ENCODE measurements at regions not wholly inside any gene's neighbourhood (a gene's known extent, or its start where the extent isn't known, plus 50 kb on each side); places are given as distances from the start of the nearest gene placed in this dataset.

DNA sequence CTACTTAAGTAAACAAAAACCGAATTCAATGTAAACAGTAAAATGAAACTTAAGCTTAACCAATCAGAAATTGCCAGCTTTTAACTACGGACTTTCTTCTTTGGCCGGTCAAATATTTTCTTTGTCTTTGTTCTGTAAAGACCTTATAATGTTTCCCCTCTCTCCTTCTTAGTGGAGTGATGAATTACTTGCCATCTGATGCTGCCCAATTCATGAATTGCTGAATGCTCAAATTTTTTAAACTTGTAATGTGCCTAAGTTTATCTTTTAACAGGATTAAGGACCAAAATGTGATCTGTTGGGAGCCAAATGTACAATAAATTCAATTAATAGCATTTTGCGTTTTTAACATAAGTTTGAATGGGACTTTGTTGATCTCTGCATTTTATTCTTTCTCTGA is 345.8 kb upstream of the CBLB start:
- Mint-ChIP-seq H3K27ac (no peak overlapping the region), H3K9me3 (peaks cover 15% of the 10 kb centered on the region), H3K36me3 (ENCODE audit: low read depth) (no peaks in the 10 kb centered on the region), H3K4me3 (no peak overlapping the region), H3K4me1 (no peaks in the 10 kb centered on the region), H3K27me3 (ENCODE audit: insufficient read depth) (no peaks in the 10 kb centered on the region)
- Histone ChIP-seq H3K27me3 (ENCODE audit: control insufficient read depth, insufficient read depth, low read length, poor library complexity, severe bottlenecking) (no peaks in the 10 kb centered on the region), H3K9me3 (ENCODE audit: control insufficient read depth, low read length) (no peaks in the 10 kb centered on the region), H3K9ac (ENCODE audit: extremely low read depth, low read length, poor library complexity, severe bottlenecking) (no peak overlapping the region), H3K27ac (ENCODE audit: low read depth, low read length) (no peak overlapping the region), H3K4me3 (ENCODE audit: low read length) (no peak overlapping the region), H3K4me1 (ENCODE audit: control insufficient read depth, insufficient read depth, low read length) (no peaks in the 10 kb centered on the region), H3K36me3 (ENCODE audit: control insufficient read depth, insufficient read depth, low read length) (no peaks in the 10 kb centered on the region)
- WGBS, 2 experiments (ENCODE audit: insufficient coverage in 1 of 2, insufficient read length in 1 of 2), result 95 to 100% methylated on average over 1 to 4 of the region's 4 CpGs
- no peak for DNase-seq
- TF ChIP-seq, protein P1, sequence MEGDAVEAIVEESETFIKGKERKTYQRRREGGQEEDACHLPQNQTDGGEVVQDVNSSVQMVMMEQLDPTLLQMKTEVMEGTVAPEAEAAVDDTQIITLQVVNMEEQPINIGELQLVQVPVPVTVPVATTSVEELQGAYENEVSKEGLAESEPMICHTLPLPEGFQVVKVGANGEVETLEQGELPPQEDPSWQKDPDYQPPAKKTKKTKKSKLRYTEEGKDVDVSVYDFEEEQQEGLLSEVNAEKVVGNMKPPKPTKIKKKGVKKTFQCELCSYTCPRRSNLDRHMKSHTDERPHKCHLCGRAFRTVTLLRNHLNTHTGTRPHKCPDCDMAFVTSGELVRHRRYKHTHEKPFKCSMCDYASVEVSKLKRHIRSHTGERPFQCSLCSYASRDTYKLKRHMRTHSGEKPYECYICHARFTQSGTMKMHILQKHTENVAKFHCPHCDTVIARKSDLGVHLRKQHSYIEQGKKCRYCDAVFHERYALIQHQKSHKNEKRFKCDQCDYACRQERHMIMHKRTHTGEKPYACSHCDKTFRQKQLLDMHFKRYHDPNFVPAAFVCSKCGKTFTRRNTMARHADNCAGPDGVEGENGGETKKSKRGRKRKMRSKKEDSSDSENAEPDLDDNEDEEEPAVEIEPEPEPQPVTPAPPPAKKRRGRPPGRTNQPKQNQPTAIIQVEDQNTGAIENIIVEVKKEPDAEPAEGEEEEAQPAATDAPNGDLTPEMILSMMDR (conservative IDR thresholded peaks at IDR 0.05), result no peak

DNA sequence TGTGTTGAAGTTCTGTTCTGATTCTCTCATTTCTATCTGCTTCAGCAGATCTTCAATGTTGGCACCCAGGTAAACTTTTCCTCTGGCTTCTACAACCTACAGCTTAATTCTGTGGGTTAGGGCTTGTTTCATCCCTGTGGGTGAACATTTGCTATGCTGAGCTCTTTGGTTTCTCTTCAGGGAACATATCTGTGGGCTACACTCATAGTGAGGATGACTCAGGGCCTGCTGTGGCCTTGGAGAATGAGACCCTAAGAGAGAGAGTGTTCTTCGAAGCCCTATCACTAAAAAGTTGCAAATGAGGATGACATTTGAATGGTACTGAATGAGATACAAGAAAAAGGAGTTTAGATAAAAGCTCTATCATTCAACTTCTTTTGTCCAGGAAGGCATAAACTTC is 346.2 kb upstream of the CBLB start:
- no peaks in the 10 kb centered on the region for H3K27me3 Mint-ChIP-seq (ENCODE audit: insufficient read depth)

DNA sequence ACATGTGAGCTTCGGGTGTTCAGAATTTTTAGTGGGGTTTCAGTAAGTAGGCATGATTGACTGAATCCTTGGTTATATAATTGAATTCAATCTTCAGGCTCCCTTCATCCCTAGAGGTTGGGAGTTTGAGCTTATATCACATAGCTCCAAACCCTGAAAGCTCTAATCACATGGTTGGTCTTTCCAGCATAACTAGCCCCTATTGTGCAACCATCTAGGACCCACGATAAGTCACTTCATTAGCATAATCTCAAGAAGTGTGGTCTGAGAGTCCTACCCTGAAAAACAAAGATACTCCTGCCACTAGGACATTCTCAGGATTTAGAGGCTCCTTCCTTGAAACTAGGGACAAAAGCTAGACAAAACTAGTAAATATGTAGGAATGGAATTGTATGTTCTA is 348.9 kb upstream of the CBLB start:
- H3K4me3 ChIP-seq (ENCODE audit: low read length), result no peak overlapping the region
- Mint-ChIP-seq H3K4me3 (no peak overlapping the region), H3K27me3 (ENCODE audit: insufficient read depth) (no peaks in the 10 kb centered on the region), H3K4me1 (no peaks in the 10 kb centered on the region), H3K36me3 (ENCODE audit: low read depth) (peaks cover 3% of the 10 kb centered on the region), H3K27ac (no peak overlapping the region), H3K9me3 (peaks cover 42% of the 10 kb centered on the region)
- H3K4me1 ChIP-seq (ENCODE audit: control insufficient read depth, insufficient read depth, low read length), result no peaks in the 10 kb centered on the region
- DNase-seq, result no peak
- H3K27ac ChIP-seq (ENCODE audit: low read depth, low read length), result no peak overlapping the region
- peaks cover 2% of the 10 kb centered on the region for H3K9me3 ChIP-seq (ENCODE audit: control insufficient read depth, low read length)
- no peak overlapping the region for H3K9ac ChIP-seq (ENCODE audit: extremely low read depth, low read length, poor library complexity, severe bottlenecking)
- no peaks in the 10 kb centered on the region for H3K27me3 ChIP-seq (ENCODE audit: control insufficient read depth, insufficient read depth, low read length, poor library complexity, severe bottlenecking)
- no peaks in the 10 kb centered on the region for H3K36me3 ChIP-seq (ENCODE audit: control insufficient read depth, insufficient read depth, low read length)
- WGBS, 2 experiments (ENCODE audit: insufficient coverage in 1 of 2, insufficient read length in 1 of 2), result 92 to 100% methylated on average over 1 to 2 of the region's 2 CpGs
- TF ChIP-seq, protein P1 (conservative IDR thresholded peaks at IDR 0.05), result no peak

More for the DNA sequence above, 346.2 kb upstream of the CBLB start:
- 92% methylated on average over 1 of the region's 1 CpG; no CpG with 5 or more reads in 1 of the 2 experiments for WGBS, 2 experiments (ENCODE audit: insufficient coverage in 1 of 2, insufficient read length in 1 of 2)
- Mint-ChIP-seq H3K4me1 (no peaks in the 10 kb centered on the region), H3K36me3 (ENCODE audit: low read depth) (peaks cover 2% of the 10 kb centered on the region), H3K27ac (no peak overlapping the region), H3K4me3 (no peak overlapping the region), H3K9me3 (peaks cover 19% of the 10 kb centered on the region)
- TF ChIP-seq, protein P1 (conservative IDR thresholded peaks at IDR 0.05), result no peak
- Histone ChIP-seq H3K36me3 (ENCODE audit: control insufficient read depth, insufficient read depth, low read length) (no peaks in the 10 kb centered on the region), H3K4me3 (ENCODE audit: low read length) (no peak overlapping the region), H3K9ac (ENCODE audit: extremely low read depth, low read length, poor library complexity, severe bottlenecking) (no peak overlapping the region), H3K27me3 (ENCODE audit: control insufficient read depth, insufficient read depth, low read length, poor library complexity, severe bottlenecking) (no peaks in the 10 kb centered on the region), H3K27ac (ENCODE audit: low read depth, low read length) (no peak overlapping the region), H3K9me3 (ENCODE audit: control insufficient read depth, low read length) (no peaks in the 10 kb centered on the region), H3K4me1 (ENCODE audit: control insufficient read depth, insufficient read depth, low read length) (no peaks in the 10 kb centered on the region)
- no peak for DNase-seq

Data from endodermal cell (in vitro differentiated cells).